ENCODE measurements at regions not wholly inside any gene's neighbourhood (a gene's known extent, or its start where the extent isn't known, plus 50 kb on each side); places are given as distances from the start of the nearest gene placed in this dataset.

GRCh38 chr13:65843314-65843731 is 1386.8 kb downstream of the PCDH9 start:
- no peak for TF ChIP-seq CTCF (IDR thresholded peaks at IDR 0.05; ENCODE audit: insufficient read depth, low read length, poor library complexity, severe bottlenecking)
- TF ChIP-seq EZH2phosphoT487 (conservative IDR thresholded peaks at IDR 0.05; ENCODE audit: low read length) = no peak

Measured in SU-DHL-6 (cell line).